HCT116 (cell line): ENCODE measurements at regions not wholly inside any gene's neighbourhood (a gene's known extent, or its start where the extent isn't known, plus 50 kb on each side); places are given as distances from the start of the nearest gene placed in this dataset.

Source experiments
- ATAC-seq: fragments of 200-7000 bp; cut with Tn5 transposase; 2 replicates; pipeline ENCODE4 v1.9.1; 2020; ENCODE audit warnings: mild to moderate bottlenecking, moderate library complexity
- BruUV-seq: library from RNA; stranded (reverse); fragments of 400-500 nt; replicated peaks from 2 replicates; lab custom pipeline; 2021; lab: Mats Ljungman, UMichigan
- CTCF ChIA-PET: fragments of 300-600 bp; sonication (Branson Sonifier 250); formaldehyde crosslinking; loops from one replicate; lab custom pipeline; 2021; ENCODE audit warnings: antibody characterized with exemption; lab: Charles Lee
- POLR2A ChIA-PET: fragments of 300-600, 350-600 bp; sonication (Branson Sonifier 250); formaldehyde crosslinking; loops from one replicate; lab custom pipeline; 2021; ENCODE audit warnings: antibody characterized with exemption; lab: Charles Lee
- RAD21 ChIA-PET, 2 experiments: fragments of 300-600 bp; sonication (Branson Sonifier 250); formaldehyde crosslinking; loops; one replicate each; lab custom pipeline; 2023; ENCODE audit warnings: low total read pairs in 2 of 2; ENCODE audit not compliant: uncharacterized antibody in 2 of 2, unreplicated experiment in 2 of 2, low non-redundant PET in 1 of 2; lab: Charles Lee
- DNase-seq: peaks from one replicate; pipeline ENCODE4 v3.0.0-alpha.2; 2010; ENCODE audit warnings: low read depth, low spot score
- H2AFZ ChIP-seq: fragments of 200-600 bp; shearing (Covaris generic), sonication (generic); 2 replicates; pipeline ENCODE4 v1.6.1; 2017; ENCODE audit warnings: low read depth, mixed run types, mixed read lengths, antibody characterized with exemption, low read length; ENCODE audit not compliant: poor library complexity, severe bottlenecking
- H3K27ac ChIP-seq: 2 replicates; pipeline ENCODE4 v1.5.1; 2012; ENCODE audit warnings: low read depth, low read length
- H3K27me3 ChIP-seq: fragments of 200-600 bp; sonication (generic); 2 replicates; pipeline ENCODE4 v1.6.1; 2016; ENCODE audit warnings: mixed run types, low read length, mixed read lengths; ENCODE audit not compliant: insufficient read depth
- H3K36me3 ChIP-seq, 2 experiments: fragments of 200-500 bp in 1 of 2; fragments of 200-600 bp in 1 of 2; sonication (Bioruptor generic) in 1 of 2; sonication (generic) in 1 of 2; 2 replicates each; pipeline versions ENCODE4 v1.5.1 to v1.6.1; 2014 to 2016; ENCODE audit warnings: low read length in 2 of 2, inconsistent platforms in 1 of 2, mixed read lengths in 1 of 2, mixed run types in 1 of 2; ENCODE audit not compliant: insufficient read depth in 2 of 2, control insufficient read depth in 1 of 2
- H3K4me1 ChIP-seq, 2 experiments: fragments of 200-600 bp in 1 of 2; sonication (generic) in 1 of 2; 2 replicates each; pipeline versions ENCODE4 v1.5.1 to v1.6.1; 2012 to 2017; ENCODE audit warnings: low read length in 2 of 2, inconsistent platforms in 1 of 2, mild to moderate bottlenecking in 1 of 2, mixed read lengths in 1 of 2, mixed run types in 1 of 2, moderate library complexity in 1 of 2; ENCODE audit not compliant: insufficient read depth in 2 of 2, control insufficient read depth in 1 of 2
- H3K4me2 ChIP-seq: fragments of 200-600 bp; sonication (generic); 2 replicates; pipeline ENCODE4 v1.6.1; 2017; ENCODE audit warnings: mixed run types, low read length, mixed read lengths
- H3K4me3 ChIP-seq, 2 experiments: fragments of 200-600 bp in 1 of 2; sonication (generic) in 1 of 2; replicated peaks in 1 of 2; 2 replicates each; pipeline ENCODE4 v1.5.1; 2011 to 2016; ENCODE audit warnings: low read length in 2 of 2, control low read depth in 1 of 2, low read depth in 1 of 2, mild to moderate bottlenecking in 1 of 2, mixed read lengths in 1 of 2, mixed run types in 1 of 2
- H3K79me2 ChIP-seq: fragments of 200-600 bp; sonication (generic); 2 replicates; pipeline ENCODE4 v1.6.1; 2017; ENCODE audit warnings: mild to moderate bottlenecking, mixed run types, low read length, moderate library complexity, mixed read lengths; ENCODE audit not compliant: insufficient read depth
- H3K9ac ChIP-seq: fragments of 200-600 bp; sonication (generic); 2 replicates; pipeline ENCODE4 v1.6.1; 2016; ENCODE audit warnings: low read length, mixed read lengths
- H3K9me2 ChIP-seq: fragments of 200-600 bp; sonication (generic), shearing (Covaris generic); 2 replicates; pipeline ENCODE4 v1.6.1; 2017; ENCODE audit warnings: mixed run types, mild to moderate bottlenecking, moderate library complexity; ENCODE audit not compliant: insufficient read depth
- H3K9me3 ChIP-seq, 2 experiments: fragments of 200-500 bp in 1 of 2; fragments of 200-600 bp in 1 of 2; sonication (Bioruptor generic) in 1 of 2; sonication (generic) in 1 of 2; 2 replicates each; pipeline ENCODE4 v1.6.1; 2014 to 2017; ENCODE audit warnings: low read length in 2 of 2, mixed read lengths in 2 of 2, inconsistent platforms in 1 of 2, low read depth in 1 of 2, mild to moderate bottlenecking in 1 of 2, mixed run types in 1 of 2, moderate library complexity in 1 of 2; ENCODE audit not compliant: control insufficient read depth in 1 of 2, insufficient read depth in 1 of 2
- H4K20me1 ChIP-seq: fragments of 200-600 bp; sonication (generic), shearing (Covaris generic); 2 replicates; pipeline ENCODE4 v1.6.1; 2017; ENCODE audit warnings: mixed run types, mild to moderate bottlenecking, moderate library complexity; ENCODE audit not compliant: insufficient read depth
- EZH2 ChIP-seq: fragments of 200-600 bp; sonication (generic); IDR thresholded peaks from 2 replicates; pipeline ENCODE4 v1.6.1; 2017; ENCODE audit warnings: antibody characterized with exemption, mixed run types
- EZH2phosphoT487 ChIP-seq: fragments of 200-600 bp; IDR thresholded peaks from 2 replicates; pipeline ENCODE4 v1.6.1; 2018; ENCODE audit warnings: antibody characterized with exemption, borderline replicate concordance
- FOSL1 ChIP-seq: IDR thresholded peaks from 2 replicates; pipeline ENCODE4 v1.6.1; 2012; ENCODE audit warnings: low read depth
- MAX ChIP-seq: IDR thresholded peaks from 2 replicates; pipeline ENCODE4 v1.6.1; 2012
- RAD21 ChIP-seq: IDR thresholded peaks from 2 replicates; pipeline ENCODE4 v1.6.1; 2012; ENCODE audit warnings: low read depth, mild to moderate bottlenecking
- REST ChIP-seq: IDR thresholded peaks from 2 replicates; pipeline ENCODE4 v1.6.1; 2012; ENCODE audit warnings: low read depth
- SIN3A ChIP-seq: IDR thresholded peaks from 2 replicates; pipeline ENCODE4 v1.6.1; 2012; ENCODE audit warnings: low read depth
- TCF7L2 ChIP-seq: IDR thresholded peaks from 2 replicates; pipeline ENCODE4 v1.7.0; 2011; ENCODE audit warnings: borderline replicate concordance, inconsistent platforms; ENCODE audit not compliant: insufficient read depth, insufficient read length; ENCODE audit errors: extremely low read depth
- ZFX ChIP-seq: fragments of 450-650 bp; IDR thresholded peaks from 2 replicates; pipeline ENCODE4 v1.6.1; 2017
- intact Hi-C: fragments of 100-400 bp; cut with micrococcal nuclease; formaldehyde crosslinking; loops from 2 replicates; pipeline ENCODE4 v1.10.0; 2022
- TF ChIP-seq, protein P1 (sequence below): IDR thresholded peaks from 2 replicates; pipeline ENCODE4 v1.6.1; 2012
- TF ChIP-seq, protein P2 (sequence below): IDR thresholded peaks from 2 replicates; pipeline ENCODE4 v1.6.1; 2011; ENCODE audit warnings: mild to moderate bottlenecking, low read length, moderate library complexity; ENCODE audit not compliant: insufficient replicate concordance; ENCODE audit errors: extremely low read depth

DNA sequence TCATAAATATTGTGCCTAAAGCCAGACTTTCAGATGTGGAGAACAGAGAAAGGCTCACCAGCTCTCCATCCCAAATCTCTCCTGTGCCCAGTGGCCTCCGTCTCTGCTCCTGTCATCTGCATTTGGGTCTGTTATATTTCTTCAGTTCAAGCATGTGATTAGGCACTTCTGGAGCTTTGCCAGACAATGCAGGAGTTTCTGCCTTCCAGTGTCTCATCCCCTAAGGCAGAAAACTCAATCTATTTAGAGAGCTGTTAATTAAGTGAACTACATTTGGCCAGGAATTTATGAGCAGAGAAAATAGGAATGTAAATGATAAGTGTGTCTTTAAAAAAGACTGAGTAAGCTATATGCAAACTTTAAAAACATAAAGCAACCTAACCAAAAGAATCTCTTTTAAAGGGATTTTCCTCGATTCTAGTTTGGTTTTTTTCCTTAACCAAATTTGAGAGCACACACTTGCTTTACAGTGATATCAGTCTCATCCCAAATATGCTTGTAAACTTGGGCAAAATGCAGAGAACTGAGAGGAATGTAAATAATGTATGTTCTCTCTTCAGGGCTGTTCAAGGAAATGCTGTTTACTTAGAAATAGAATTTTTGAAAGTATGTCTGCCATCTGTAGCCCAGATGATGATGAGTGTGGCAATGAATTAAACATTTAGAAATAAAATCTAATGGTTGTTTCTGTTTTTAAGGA lies 113.9 kb downstream of the ELOVL4 start:
- ChIA-PET CTCF (no interaction called here), RAD21 (no interaction called here), POLR2A (no interaction called here)
- DNase-seq: no peak
- no peaks in the 10 kb centered on the region for H3K36me3 ChIP-seq
- H3K4me2 ChIP-seq: no peak overlapping the region
- no peak overlapping the region for H3K9ac ChIP-seq
- H3K4me1 ChIP-seq: no peaks in the 10 kb centered on the region
- H3K4me3 ChIP-seq: no peak overlapping the region
- intact Hi-C loops: no loop called here
- no peak overlapping the region for H2AFZ ChIP-seq
- no TSS peak for BruUV-seq
- H3K79me2 ChIP-seq: no peaks in the 10 kb centered on the region
- TF ChIP-seq SIN3A (no peak), ZFX (no peak), RAD21 (no peak), TCF7L2 (no peak), EZH2 (no peak), MAX (no peak), REST (no peak), FOSL1 (no peak), EZH2phosphoT487 (no peak)
- TF ChIP-seq, protein P1, sequence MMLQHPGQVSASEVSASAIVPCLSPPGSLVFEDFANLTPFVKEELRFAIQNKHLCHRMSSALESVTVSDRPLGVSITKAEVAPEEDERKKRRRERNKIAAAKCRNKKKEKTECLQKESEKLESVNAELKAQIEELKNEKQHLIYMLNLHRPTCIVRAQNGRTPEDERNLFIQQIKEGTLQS: no peak
- TF ChIP-seq, protein P2, sequence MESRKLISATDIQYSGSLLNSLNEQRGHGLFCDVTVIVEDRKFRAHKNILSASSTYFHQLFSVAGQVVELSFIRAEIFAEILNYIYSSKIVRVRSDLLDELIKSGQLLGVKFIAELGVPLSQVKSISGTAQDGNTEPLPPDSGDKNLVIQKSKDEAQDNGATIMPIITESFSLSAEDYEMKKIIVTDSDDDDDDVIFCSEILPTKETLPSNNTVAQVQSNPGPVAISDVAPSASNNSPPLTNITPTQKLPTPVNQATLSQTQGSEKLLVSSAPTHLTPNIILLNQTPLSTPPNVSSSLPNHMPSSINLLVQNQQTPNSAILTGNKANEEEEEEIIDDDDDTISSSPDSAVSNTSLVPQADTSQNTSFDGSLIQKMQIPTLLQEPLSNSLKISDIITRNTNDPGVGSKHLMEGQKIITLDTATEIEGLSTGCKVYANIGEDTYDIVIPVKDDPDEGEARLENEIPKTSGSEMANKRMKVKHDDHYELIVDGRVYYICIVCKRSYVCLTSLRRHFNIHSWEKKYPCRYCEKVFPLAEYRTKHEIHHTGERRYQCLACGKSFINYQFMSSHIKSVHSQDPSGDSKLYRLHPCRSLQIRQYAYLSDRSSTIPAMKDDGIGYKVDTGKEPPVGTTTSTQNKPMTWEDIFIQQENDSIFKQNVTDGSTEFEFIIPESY: no peak
- no peaks in the 10 kb centered on the region for H3K9me2 ChIP-seq
- no peaks in the 10 kb centered on the region for H4K20me1 ChIP-seq
- no peak for ATAC-seq
- H3K9me3 ChIP-seq: no peaks in the 10 kb centered on the region
- H3K27me3 ChIP-seq: no peaks in the 10 kb centered on the region
- H3K27ac ChIP-seq: no peak overlapping the region
